ENCODE measurements at regions not wholly inside any gene's neighbourhood (a gene's known extent, or its start where the extent isn't known, plus 50 kb on each side); places are given as distances from the start of the nearest gene placed in this dataset.
"Not testable (repeated sequence)": the region's sequence is repeated elsewhere in the genome, so short reads cannot be mapped to it uniquely, and the experiment has no call there.

- DNase-seq = no peak
Observed at GRCh38 chr12:124651516-124652273, 84.3 kb upstream of the NCOR2 start.

- no peak for DNase-seq
Observed at GRCh38 chr12:124650912-124651311, 83.5 kb upstream of the NCOR2 start.

DNA sequence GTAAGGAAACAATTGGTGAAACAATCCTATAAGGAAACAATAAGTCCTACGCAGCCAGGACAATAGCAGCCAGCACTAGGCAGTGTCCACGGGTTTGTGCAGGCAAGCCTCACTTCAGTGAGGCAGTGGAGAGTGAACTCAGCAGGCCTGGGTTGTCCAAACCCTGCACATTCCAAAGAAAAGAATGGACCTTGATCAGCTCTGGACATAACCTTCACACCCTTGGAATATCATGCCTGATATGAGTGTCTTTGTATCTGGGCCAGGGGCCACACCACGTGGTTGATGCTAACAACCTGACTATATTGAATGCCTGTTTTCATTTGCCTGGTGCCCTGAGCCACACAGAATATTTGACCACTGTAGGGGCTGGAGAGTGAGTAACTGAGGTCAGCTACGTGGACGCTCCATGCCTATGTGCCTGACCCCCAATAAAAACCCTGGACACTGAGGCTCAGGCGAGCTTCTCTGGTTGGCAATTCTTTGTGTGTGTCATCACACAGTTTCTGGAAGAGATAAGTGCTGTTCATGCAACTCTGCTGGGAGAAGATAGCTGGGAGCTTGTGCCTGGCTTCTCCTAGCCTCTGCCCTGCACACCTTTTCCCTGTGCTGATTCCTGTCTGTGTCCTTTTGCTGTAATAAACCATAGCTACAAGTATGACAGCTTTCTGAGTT lies 81.4 kb upstream of the NCOR2 start:
- DNase-seq = no peak

GRCh38 chr12:124647316-124647715 lies 79.9 kb upstream of the NCOR2 start:
- no peak for DNase-seq

DNA sequence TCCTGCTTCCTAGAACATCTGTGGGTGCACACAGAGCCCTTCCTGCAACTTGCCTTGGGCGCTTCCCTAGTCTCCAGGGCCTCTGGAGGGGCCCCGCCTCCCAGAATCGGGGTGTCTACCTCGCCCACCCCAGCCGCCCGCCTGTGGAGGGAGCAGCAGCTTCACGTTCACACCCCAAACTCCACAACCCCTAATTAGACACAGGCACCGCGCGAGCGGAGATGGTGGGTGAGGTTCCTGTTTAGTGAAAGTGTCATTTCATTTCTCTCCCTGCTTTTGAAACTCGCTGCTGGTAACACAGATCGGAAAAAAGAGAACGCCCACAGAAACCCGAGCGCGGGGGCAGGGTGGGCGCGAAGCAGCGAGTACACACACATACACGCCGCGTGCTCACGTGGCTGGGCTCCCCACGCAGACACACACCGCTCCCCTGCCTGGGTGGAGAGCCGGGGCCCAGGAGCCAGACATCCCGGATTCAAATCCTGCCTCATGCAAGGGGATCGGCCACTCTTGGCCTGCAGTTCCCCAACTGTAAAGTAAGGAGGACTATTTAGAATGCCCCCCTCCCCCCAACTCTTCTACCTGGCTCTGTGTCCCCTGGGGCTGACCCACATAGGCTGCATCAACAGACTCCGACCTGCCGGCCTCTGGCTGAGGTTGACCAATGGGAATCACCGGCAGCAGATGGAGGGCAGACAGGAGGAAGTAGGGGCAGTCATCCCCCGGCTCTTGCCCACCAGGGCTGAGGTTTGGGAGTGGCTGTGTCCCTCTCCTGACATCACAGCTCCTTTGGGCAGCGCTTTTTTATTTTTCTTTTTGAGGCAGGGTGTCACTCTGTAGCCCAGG lies 79.2 kb upstream of the NCOR2 start:
- peak; percentile 56 for DNase-seq

GRCh38 chr12:124645530-124646244 lies 78.3 kb upstream of the NCOR2 start:
- DNase-seq = no peak

GRCh38 chr12:124643768-124644167 lies 76.4 kb upstream of the NCOR2 start:
- not testable (repeated sequence) for DNase-seq

GRCh38 chr12:124642105-124642504 lies 74.7 kb upstream of the NCOR2 start:
- no peak for DNase-seq

DNA sequence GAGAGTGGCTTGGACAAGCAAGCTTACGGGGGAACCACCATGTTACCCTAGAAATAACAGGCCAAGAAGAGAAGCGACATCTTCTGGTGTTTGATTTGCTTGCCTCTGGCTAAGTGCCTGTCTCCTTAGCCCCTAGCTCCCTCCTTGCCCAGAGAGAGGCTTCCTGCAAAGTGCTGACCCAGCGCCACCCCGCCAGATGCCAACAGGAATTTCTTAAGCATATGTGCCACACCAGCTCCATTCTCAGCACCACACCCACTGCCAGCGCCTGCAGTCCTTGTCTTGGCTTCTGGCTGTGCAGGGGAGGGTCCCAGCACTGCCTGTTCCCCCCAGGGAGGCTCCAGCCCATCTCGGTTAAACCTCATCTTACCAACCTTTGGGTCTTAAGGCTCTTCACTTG lies 74.2 kb upstream of the NCOR2 start:
- no peak for DNase-seq

DNA sequence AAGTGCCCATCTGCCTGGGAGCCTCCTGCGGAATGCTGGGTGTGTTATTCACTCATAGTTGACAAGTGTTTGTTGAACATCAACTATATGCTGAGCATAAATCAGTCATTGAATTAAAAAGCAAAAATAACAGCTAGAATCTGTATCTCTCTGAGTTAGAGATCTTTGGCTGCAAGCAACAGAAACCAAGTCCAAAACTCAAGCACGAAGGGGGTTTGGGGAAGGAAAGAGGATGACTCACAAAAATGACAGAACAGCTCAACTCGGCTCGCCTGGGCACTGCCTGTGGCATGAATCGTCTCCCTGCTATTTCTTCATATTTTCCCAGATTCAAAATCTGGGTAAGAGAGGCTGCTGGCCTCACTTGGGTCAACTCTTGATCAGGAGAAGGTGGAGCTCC lies 72.6 kb upstream of the NCOR2 start:
- peak; percentile 61 for DNase-seq

GRCh38 chr12:124639122-124639806 lies 71.9 kb upstream of the NCOR2 start:
- DNase-seq = no peak

- no peak for DNase-seq
Observed at GRCh38 chr12:124637581-124637981, 70.2 kb upstream of the NCOR2 start.

GRCh38 chr12:124637163-124637562 lies 69.8 kb upstream of the NCOR2 start:
- DNase-seq = no peak

- peak; percentile 81 for DNase-seq
Observed at GRCh38 chr12:124636138-124636978, 68.9 kb upstream of the NCOR2 start.

- DNase-seq = no peak
Observed at GRCh38 chr12:124635316-124635715, 67.9 kb upstream of the NCOR2 start.

DNA sequence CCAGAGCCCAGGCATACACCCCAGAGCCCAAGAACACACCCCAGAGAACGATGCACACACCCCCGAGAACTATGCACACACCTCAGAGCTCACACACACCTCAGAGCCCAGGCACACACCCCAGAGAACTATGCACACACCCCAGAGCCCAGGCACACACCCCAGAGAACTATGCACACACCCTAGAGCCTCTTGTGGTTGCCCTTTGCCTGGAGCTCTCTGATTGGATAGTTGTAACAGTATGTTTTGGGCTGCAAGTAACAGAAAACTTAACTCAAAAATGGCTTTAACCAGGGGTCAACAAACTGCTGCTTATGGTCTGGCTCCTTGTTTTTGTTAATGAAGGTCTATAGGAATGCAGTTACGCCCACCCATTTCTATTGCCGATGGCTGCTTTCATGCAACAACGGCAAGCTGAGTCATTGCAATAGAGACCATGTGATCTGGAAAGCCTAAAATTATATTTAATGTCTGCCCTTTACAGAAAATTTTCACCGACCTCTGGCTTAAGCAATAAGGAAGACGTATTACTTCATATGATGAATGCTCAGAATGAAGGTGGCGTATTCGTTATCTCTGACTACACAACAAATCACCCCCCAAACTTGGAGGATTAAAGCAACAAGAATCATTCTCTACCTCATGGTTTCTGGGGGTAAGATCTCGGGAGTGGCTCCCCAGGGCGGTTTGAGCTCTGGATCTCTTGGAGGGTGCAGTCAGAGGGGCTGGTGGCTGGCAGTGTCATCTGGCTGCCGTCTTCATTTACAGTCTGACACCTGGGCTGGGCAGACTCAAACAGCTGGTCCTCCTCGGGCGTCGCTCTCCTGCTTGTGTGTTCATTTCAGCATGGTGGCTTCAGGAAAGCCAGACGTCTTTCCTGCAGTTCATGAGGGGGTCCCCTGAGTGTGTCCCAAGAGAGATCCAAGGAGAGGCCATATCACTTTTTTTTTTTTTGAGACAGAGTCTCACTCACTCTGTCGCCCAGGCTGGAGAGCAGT lies 66.3 kb upstream of the NCOR2 start:
- DNase-seq = peak; percentile 86

GRCh38 chr12:124632519-124632984 lies 65.1 kb upstream of the NCOR2 start:
- DNase-seq = no peak

DNA sequence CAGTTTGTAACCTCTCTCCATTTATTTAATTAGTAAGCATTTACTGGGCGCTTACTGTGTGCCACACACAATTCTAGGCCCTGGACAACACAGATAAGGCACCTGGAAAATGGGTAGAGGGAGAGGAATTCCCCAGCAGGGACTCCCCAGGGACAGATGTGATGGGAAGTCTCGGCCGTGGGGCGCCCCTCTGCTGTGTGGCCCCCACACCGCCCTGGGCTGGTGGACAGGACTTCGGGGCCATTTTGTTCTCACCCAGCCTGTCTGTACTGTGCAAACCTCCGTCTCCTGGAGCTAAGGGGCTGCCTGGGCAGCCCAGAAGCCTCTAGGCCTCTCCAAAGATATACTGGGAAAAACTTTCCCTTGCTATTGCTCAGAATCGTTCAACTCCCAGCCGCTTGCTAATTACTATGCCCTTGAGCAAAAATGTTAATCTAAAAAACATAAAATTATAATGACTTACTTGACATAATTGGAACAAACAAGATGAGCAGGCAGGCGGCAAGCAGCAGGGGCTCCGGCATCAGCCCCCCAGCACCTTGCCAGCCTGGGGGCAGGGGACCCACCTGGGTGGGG lies 64.4 kb upstream of the NCOR2 start:
- DNase-seq = no peak

- DNase-seq = no peak
Observed at GRCh38 chr12:124630791-124631313, 63.4 kb upstream of the NCOR2 start.

All from MV-4-11 (cell line).